ENCODE measurements at regions not wholly inside any gene's neighbourhood (a gene's known extent, or its start where the extent isn't known, plus 50 kb on each side); places are given as distances from the start of the nearest gene placed in this dataset.

GRCh38 chrX:129071390-129071789, 451.9 kb downstream of the SMARCA1 start:
- H3K27me3 ChIP-seq (ENCODE audit: control insufficient read depth, insufficient read depth, low read length): no peaks in the 10 kb centered on the region
- FAIRE-seq (no peak), DNase-seq (ENCODE audit: low read depth) (no peak)
- TF ChIP-seq CTCF (IDR thresholded peaks at IDR 0.05; ENCODE audit: insufficient read depth, low read length, severe bottlenecking): no peak
- H3K4me3 ChIP-seq (ENCODE audit: low read depth, low read length): no peak overlapping the region
- no peaks in the 10 kb centered on the region for H3K36me3 ChIP-seq (ENCODE audit: control insufficient read depth, insufficient read depth, low read length)

- H3K27me3 ChIP-seq (ENCODE audit: control insufficient read depth, insufficient read depth, low read length): no peaks in the 10 kb centered on the region
- no peak for TF ChIP-seq CTCF (IDR thresholded peaks at IDR 0.05; ENCODE audit: insufficient read depth, low read length, severe bottlenecking)
- H3K4me3 ChIP-seq (ENCODE audit: low read depth, low read length): no peak overlapping the region
- no peaks in the 10 kb centered on the region for H3K36me3 ChIP-seq (ENCODE audit: control insufficient read depth, insufficient read depth, low read length)
- FAIRE-seq (no peak), DNase-seq (ENCODE audit: low read depth) (no peak)
These were observed 457.4 kb downstream of the SMARCA1 start for GRCh38 chrX:129065895-129066294.

- no peak overlapping the region for H3K4me3 ChIP-seq (ENCODE audit: low read depth, low read length)
- DNase-seq (ENCODE audit: low read depth): no peak
- no peak for TF ChIP-seq CTCF (IDR thresholded peaks at IDR 0.05; ENCODE audit: insufficient read depth, low read length, severe bottlenecking)
- no peaks in the 10 kb centered on the region for H3K27me3 ChIP-seq (ENCODE audit: control insufficient read depth, insufficient read depth, low read length)
- no peaks in the 10 kb centered on the region for H3K36me3 ChIP-seq (ENCODE audit: control insufficient read depth, insufficient read depth, low read length)
- FAIRE-seq: no peak
These were observed 464.9 kb downstream of the SMARCA1 start for GRCh38 chrX:129058405-129058804.

GRCh38 chrX:129043138-129043537, 480.2 kb downstream of the SMARCA1 start:
- H3K27me3 ChIP-seq (ENCODE audit: control insufficient read depth, insufficient read depth, low read length): no peaks in the 10 kb centered on the region
- no peak for FAIRE-seq
- no peak for DNase-seq (ENCODE audit: low read depth)

GRCh38 chrX:129041319-129041718, 482.0 kb downstream of the SMARCA1 start:
- Histone ChIP-seq H3K4me3 (ENCODE audit: low read depth, low read length) (no peak overlapping the region), H3K27me3 (ENCODE audit: control insufficient read depth, insufficient read depth, low read length) (no peaks in the 10 kb centered on the region), H3K36me3 (ENCODE audit: control insufficient read depth, insufficient read depth, low read length) (no peaks in the 10 kb centered on the region)
- no peak for TF ChIP-seq CTCF (IDR thresholded peaks at IDR 0.05; ENCODE audit: insufficient read depth, low read length, severe bottlenecking)
- DNase-seq (ENCODE audit: low read depth) (no peak), FAIRE-seq (no peak)

More at GRCh38 chrX:129043138-129043537, 480.2 kb downstream of the SMARCA1 start:
- H3K36me3 ChIP-seq (ENCODE audit: control insufficient read depth, insufficient read depth, low read length): no peaks in the 10 kb centered on the region
- TF ChIP-seq CTCF (IDR thresholded peaks at IDR 0.05; ENCODE audit: insufficient read depth, low read length, severe bottlenecking): no peak
- H3K4me3 ChIP-seq (ENCODE audit: low read depth, low read length): no peak overlapping the region

GRCh38 chrX:129040124-129040523, 483.2 kb downstream of the SMARCA1 start:
- FAIRE-seq: no peak
- no peak for TF ChIP-seq CTCF (IDR thresholded peaks at IDR 0.05; ENCODE audit: insufficient read depth, low read length, severe bottlenecking)
- no peak for DNase-seq (ENCODE audit: low read depth)
- Histone ChIP-seq H3K4me3 (ENCODE audit: low read depth, low read length) (no peak overlapping the region), H3K36me3 (ENCODE audit: control insufficient read depth, insufficient read depth, low read length) (no peaks in the 10 kb centered on the region), H3K27me3 (ENCODE audit: control insufficient read depth, insufficient read depth, low read length) (no peaks in the 10 kb centered on the region)

Data from bronchial epithelial cell (primary cell).